ENCODE measurements at regions not wholly inside any gene's neighbourhood (a gene's known extent, or its start where the extent isn't known, plus 50 kb on each side); places are given as distances from the start of the nearest gene placed in this dataset.

DNA sequence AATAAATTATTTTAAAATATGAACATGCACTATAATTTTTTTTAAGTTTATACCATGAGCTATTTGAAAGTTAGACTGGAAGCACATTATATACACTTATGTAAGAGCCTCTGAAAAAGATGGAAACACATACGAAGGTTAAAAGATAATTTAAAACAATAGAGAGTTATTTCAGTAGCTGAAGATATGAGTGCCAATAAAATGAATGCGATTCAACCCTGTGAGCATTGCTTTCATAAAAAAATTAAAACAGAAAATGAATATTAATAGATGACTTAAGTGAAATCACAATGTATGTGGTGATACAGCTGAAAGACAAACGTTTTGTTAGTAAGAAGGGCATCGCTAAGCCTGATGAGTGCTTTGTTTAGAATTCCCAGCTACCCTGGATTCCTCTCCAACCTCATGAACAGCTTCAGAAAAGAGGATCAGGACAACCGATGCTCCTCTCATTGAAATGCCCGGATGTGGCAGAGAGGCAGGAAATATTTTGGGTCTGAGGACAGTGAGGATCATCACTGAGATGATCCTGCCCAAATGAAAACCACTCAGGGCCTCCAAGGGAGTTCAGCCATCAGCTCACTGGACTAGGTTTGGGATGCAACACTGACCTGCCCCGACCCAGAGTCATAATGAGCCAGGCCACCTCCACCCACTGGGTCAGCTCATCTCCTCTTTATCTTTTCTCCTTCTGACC is 60.2 kb upstream of the TOP3B start:
- no peak overlapping the region for H3K27ac Mint-ChIP-seq
- no peaks in the 10 kb centered on the region for H3K4me1 Mint-ChIP-seq (ENCODE audit: unreplicated experiment)
- TF ChIP-seq, protein P1, sequence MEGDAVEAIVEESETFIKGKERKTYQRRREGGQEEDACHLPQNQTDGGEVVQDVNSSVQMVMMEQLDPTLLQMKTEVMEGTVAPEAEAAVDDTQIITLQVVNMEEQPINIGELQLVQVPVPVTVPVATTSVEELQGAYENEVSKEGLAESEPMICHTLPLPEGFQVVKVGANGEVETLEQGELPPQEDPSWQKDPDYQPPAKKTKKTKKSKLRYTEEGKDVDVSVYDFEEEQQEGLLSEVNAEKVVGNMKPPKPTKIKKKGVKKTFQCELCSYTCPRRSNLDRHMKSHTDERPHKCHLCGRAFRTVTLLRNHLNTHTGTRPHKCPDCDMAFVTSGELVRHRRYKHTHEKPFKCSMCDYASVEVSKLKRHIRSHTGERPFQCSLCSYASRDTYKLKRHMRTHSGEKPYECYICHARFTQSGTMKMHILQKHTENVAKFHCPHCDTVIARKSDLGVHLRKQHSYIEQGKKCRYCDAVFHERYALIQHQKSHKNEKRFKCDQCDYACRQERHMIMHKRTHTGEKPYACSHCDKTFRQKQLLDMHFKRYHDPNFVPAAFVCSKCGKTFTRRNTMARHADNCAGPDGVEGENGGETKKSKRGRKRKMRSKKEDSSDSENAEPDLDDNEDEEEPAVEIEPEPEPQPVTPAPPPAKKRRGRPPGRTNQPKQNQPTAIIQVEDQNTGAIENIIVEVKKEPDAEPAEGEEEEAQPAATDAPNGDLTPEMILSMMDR (conservative IDR thresholded peaks at IDR 0.05): no peak
- H3K27me3 Mint-ChIP-seq: peaks cover 29% of the 10 kb centered on the region
- no peaks in the 10 kb centered on the region for H3K36me3 Mint-ChIP-seq
- no peaks in the 10 kb centered on the region for H3K9me3 Mint-ChIP-seq
- DNase-seq (ENCODE audit: extremely low spot score, unreplicated experiment): no peak
- no peak overlapping the region for H3K4me3 Mint-ChIP-seq

- H3K27ac Mint-ChIP-seq: no peak overlapping the region
- H3K36me3 Mint-ChIP-seq: no peaks in the 10 kb centered on the region
- H3K4me1 Mint-ChIP-seq (ENCODE audit: unreplicated experiment): no peaks in the 10 kb centered on the region
- peaks cover 22% of the 10 kb centered on the region for H3K27me3 Mint-ChIP-seq
- H3K9me3 Mint-ChIP-seq: no peaks in the 10 kb centered on the region
- DNase-seq (ENCODE audit: extremely low spot score, unreplicated experiment): no peak
- TF ChIP-seq, protein P1 (conservative IDR thresholded peaks at IDR 0.05): no peak
- no peak overlapping the region for H3K4me3 Mint-ChIP-seq
These were observed 59.4 kb upstream of the TOP3B start for GRCh38 chr22:22042009-22042408.

DNA sequence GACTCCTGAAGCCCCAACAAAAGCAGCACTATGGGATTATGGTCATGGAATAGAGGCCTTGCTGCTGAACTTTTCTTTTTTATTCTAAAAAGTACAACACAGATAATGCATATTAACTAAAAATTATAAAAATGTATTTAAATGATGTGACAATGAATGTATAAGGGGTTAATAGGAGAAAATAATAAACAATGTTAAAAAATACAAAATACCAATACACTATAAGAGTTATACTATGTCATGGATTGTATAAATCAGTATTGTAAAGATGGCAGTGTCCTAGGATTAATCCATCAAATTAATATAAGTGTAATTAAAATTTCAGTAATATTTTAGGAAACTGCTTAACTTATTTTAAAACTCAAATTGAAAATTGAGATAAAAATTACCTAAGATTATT is 58.3 kb upstream of the TOP3B start:
- TF ChIP-seq, protein P1 (conservative IDR thresholded peaks at IDR 0.05): no peak
- no peaks in the 10 kb centered on the region for H3K36me3 Mint-ChIP-seq
- no peak overlapping the region for H3K4me3 Mint-ChIP-seq
- H3K4me1 Mint-ChIP-seq (ENCODE audit: unreplicated experiment): no peaks in the 10 kb centered on the region
- DNase-seq (ENCODE audit: extremely low spot score, unreplicated experiment): no peak
- no peak overlapping the region for H3K27ac Mint-ChIP-seq
- peaks cover 14% of the 10 kb centered on the region for H3K27me3 Mint-ChIP-seq
- no peaks in the 10 kb centered on the region for H3K9me3 Mint-ChIP-seq

GRCh38 chr22:22040472-22040871 is 57.9 kb upstream of the TOP3B start:
- Mint-ChIP-seq H3K4me1 (ENCODE audit: unreplicated experiment) (no peaks in the 10 kb centered on the region), H3K27me3 (peaks cover 15% of the 10 kb centered on the region), H3K4me3 (no peak overlapping the region), H3K27ac (no peak overlapping the region), H3K9me3 (no peaks in the 10 kb centered on the region), H3K36me3 (no peaks in the 10 kb centered on the region)
- no peak for DNase-seq (ENCODE audit: extremely low spot score, unreplicated experiment)
- TF ChIP-seq, protein P1 (conservative IDR thresholded peaks at IDR 0.05): no peak

DNA sequence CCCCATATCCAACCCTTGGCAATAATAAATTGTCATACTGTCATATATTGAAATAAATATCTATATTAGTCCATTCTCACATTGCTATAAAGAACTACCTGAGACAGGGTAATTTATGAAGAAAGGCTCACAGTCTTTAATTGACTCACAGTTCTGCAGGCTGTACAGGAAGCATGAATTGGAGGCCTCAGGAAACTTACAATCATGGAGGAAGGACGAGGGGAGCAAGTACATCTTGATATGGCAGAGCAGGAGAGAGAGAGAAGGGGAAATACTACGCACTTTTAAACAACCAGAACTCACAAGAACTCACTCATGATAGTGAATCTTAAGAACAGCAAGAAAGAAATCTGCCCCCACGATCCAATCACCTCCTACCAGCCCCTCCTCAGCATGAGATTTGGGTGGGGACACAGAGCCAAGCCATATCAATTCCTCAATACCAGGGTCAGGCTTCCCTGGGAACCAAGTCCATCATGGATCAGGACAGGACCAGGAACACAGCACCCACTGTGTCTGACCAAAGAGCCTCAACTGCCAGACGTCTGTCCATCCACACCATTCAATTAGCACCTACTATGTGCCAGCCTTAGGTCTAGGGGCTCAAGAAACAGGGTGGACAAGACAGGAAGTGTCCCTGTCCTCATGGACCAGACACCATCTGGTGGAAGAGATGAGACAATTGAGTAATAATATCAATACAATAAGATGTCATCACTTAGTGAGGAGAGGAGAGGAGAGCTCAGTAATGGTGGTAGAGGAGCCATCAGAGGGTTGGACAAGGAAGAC is 56.9 kb upstream of the TOP3B start:
- Mint-ChIP-seq H3K27me3 (peaks cover 13% of the 10 kb centered on the region), H3K36me3 (no peaks in the 10 kb centered on the region), H3K4me1 (ENCODE audit: unreplicated experiment) (no peaks in the 10 kb centered on the region), H3K4me3 (no peak overlapping the region), H3K9me3 (no peaks in the 10 kb centered on the region), H3K27ac (no peak overlapping the region)
- TF ChIP-seq, protein P1 (conservative IDR thresholded peaks at IDR 0.05): no peak
- DNase-seq (ENCODE audit: extremely low spot score, unreplicated experiment): no peak

Measured in type B pancreatic cell (in vitro differentiated cells).